Retinal pigment epithelial cell (primary cell): ENCODE measurements at regions not wholly inside any gene's neighbourhood (a gene's known extent, or its start where the extent isn't known, plus 50 kb on each side); places are given as distances from the start of the nearest gene placed in this dataset.
A peak's percentile ranks its signal among the peaks of the same experiment; 100 is the strongest.

Experiments used
- DNase-seq: peaks from one replicate; pipeline ENCODE4 v3.0.0-alpha.2; 2010; ENCODE audit warnings: low read depth
- H3K4me3 ChIP-seq: 2 replicates; pipeline ENCODE4 v1.5.1; 2011; ENCODE audit warnings: mild to moderate bottlenecking, low read length, control low read depth, moderate library complexity
- TF ChIP-seq, protein P1 (sequence below): conservative IDR thresholded peaks from 2 replicates; pipeline ENCODE4 v1.5.1; 2011; ENCODE audit warnings: low read depth, low read length, control low read depth, inconsistent platforms

DNA sequence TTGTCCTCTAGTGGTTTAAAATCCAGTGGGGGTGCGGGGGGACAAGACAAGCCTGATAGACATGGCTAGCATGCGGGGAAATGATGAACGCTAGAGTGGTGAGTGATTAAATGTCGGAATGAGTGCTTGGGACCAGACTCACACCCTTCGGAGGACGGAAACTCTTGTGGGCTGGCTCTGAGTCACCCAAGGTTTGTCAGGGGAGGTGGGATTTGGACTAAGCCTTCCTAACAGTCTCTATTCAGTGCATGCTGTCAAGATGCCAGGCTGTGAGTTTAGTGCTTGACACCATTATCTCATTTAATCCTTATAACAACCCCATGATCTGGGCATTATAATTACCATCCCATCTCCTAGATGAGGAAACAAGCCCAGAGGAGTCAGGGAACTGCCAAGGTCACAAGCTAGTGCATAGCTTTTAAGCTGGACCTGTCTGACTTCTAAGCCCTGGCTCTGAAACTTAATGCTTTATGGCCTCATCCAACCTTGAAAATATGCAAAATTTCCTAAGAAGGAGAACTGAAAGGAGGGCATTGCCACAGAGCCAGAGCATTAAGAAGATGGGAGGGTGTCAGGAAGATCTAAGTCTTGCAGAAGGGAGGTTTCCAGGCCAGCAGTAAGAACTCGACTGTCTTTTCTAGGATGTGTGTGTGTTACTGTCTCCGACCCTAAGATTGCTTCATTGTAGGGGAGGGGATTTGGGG, 168.7 kb upstream of the LRFN2 start:
- H3K4me3 ChIP-seq: no peak overlapping the region
- peak; percentile 12 for DNase-seq
- TF ChIP-seq, protein P1, sequence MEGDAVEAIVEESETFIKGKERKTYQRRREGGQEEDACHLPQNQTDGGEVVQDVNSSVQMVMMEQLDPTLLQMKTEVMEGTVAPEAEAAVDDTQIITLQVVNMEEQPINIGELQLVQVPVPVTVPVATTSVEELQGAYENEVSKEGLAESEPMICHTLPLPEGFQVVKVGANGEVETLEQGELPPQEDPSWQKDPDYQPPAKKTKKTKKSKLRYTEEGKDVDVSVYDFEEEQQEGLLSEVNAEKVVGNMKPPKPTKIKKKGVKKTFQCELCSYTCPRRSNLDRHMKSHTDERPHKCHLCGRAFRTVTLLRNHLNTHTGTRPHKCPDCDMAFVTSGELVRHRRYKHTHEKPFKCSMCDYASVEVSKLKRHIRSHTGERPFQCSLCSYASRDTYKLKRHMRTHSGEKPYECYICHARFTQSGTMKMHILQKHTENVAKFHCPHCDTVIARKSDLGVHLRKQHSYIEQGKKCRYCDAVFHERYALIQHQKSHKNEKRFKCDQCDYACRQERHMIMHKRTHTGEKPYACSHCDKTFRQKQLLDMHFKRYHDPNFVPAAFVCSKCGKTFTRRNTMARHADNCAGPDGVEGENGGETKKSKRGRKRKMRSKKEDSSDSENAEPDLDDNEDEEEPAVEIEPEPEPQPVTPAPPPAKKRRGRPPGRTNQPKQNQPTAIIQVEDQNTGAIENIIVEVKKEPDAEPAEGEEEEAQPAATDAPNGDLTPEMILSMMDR: no peak

DNA sequence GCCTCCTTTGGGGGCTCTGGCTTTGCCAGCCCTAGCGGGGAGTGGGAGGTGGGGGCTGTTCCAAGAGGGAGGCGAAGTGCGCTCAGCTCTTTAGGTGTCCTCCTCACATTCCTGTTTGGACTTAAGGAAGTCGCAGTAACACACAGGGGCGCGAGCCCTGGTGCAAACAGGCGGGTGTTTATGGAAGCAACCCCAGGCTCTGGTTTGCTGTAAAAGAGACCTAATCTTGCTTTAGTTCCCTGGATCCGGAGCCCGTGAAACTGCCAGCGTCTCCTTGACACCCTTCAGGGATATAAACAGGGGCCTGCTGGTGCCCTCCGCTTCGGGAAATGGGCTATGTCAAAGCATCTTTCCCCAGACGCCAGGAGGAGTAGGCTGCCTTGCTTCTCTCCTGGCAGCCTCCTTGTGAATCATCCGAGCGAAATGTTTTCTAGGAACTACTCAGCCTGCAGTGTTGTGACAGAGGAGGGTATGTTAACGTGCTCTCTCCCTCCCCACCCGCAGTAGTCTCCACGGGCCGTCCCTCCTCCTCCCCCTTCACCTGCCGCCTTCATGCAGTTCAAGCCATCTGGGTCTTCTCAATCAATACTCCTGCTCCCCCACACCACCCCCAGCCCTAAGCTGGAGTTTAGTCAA, 168.0 kb upstream of the LRFN2 start:
- DNase-seq: no peak
- H3K4me3 ChIP-seq: no peak overlapping the region
- TF ChIP-seq, protein P1: no peak

DNA sequence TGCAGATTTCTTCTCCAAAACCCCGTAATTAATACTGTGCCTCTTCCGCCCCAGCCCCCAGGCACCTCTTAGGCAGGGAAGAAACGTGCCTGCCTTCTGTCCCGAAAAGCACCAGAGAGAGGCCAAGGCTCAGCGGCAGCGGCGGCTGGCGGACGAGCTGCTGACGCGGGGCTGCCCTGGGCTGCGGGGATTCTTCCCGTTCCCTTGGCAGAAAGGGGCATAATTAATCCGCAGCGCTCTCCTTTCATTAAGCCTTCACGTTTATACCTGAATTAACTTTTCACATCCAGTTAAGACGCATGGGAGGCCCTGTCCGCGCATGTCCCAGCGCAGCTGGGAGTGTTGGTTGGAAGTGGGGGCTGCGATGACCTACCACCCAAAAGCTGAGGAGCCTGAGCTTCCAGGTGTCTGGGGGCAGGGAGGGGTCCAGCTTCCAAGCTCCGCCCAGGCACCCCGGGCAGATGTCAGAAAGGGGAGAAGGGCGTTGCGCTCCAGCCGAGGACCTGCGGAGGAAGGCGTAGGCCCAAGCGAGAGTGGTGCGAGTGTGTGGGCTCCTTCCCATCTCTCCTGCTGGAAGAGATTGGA, 167.4 kb upstream of the LRFN2 start:
- DNase-seq: no peak

DNA sequence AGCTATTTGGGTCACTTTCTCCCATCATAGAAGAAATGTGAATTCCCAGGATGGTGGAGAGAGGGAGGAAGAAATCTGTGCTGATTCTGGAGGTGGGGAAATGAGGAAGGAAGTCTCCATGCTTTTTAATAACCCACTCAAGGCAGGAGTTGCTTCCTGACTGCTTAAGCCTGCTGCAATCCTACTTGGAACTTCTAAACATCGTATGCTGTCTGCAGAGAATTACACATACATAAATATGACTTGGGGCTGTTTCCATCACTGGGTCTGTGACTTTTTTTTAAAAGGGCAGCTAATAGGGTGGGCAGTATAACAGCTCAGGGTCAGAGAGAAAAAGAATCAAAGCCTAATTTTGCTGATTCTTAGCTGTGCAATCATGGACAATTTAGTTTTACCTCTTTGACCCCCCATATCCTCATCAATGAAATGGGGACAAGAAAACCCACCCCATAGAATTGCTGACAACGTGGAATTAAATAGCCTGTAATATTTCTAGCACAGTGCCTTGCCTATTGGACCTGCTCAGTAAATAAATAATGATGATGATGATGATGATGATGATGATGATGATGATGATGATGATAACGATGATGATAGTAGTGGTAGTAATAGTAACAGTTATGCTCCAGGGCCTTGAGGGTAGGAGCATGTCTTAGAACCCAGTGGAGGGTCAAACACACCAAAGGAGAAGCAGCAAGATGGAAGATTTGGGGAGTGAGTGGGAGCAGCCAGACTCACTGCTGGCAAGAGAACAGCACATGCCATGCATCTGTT, 166.7 kb upstream of the LRFN2 start:
- no peak for DNase-seq
- TF ChIP-seq, protein P1: no peak
- H3K4me3 ChIP-seq: no peak overlapping the region

More for the DNA sequence above, 167.4 kb upstream of the LRFN2 start:
- H3K4me3 ChIP-seq: no peak overlapping the region
- TF ChIP-seq, protein P1: no peak

DNA sequence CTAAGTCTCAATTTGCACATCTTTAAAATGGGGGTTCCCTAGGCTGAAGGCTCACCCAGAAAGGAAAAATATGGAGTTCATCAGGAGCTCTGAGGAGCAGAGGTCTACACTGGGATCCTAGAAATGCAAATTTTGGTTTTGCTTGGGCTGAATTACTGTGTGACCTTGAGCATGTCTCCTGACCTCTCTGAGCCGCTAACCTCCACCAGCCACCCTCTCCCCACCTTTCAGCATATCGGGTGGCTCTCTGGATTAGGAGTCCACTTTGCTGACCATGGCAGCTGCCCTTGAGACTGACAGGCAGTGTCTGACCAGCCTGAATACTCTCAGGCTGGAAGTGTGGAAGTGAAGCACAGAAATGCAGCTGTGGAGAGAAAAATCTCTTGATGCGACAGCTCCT, 165.9 kb upstream of the LRFN2 start:
- DNase-seq: no peak
- no peak overlapping the region for H3K4me3 ChIP-seq
- TF ChIP-seq, protein P1: no peak

DNA sequence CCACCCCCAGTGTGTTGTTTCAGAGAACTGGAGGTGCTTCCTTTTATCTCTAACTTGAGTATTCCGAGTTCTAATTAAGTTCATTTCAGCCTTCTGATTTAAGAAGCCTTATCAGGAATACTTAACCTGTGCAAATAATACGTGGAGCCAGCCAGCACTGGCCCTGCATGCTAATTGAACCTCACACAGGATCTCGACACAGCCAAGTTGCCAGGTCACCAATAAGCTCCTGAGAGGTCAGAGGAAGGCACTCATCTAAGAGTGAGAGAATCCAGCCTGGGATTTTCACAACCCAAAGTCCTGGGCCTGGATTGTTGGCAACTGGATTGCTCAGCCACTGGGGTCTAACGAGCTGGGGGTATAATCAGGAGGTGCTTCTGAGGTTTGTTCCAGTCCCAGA, 157.7 kb upstream of the LRFN2 start:
- TF ChIP-seq, protein P1: no peak
- H3K4me3 ChIP-seq: no peak overlapping the region
- no peak for DNase-seq
